KMS-11 (cell line): ENCODE measurements at regions not wholly inside any gene's neighbourhood (a gene's known extent, or its start where the extent isn't known, plus 50 kb on each side); places are given as distances from the start of the nearest gene placed in this dataset.

ENCODE experiments used
- H2AFZ ChIP-seq: fragments of 200-600 bp; sonication (generic); 2 replicates; pipeline ENCODE4 v1.6.1; 2016; ENCODE audit warnings: antibody characterized with exemption, mixed run types, low read depth
- H3K27ac ChIP-seq: fragments of 200-600 bp; sonication (generic); 2 replicates; pipeline ENCODE4 v1.6.1; 2016; ENCODE audit warnings: mild to moderate bottlenecking, mixed run types
- H3K27me3 ChIP-seq: fragments of 200-600 bp; sonication (generic); 2 replicates; pipeline ENCODE4 v1.6.1; 2017; ENCODE audit warnings: mild to moderate bottlenecking, low read depth, mixed run types, moderate library complexity; ENCODE audit not compliant: insufficient read depth
- H3K36me3 ChIP-seq: fragments of 200-600 bp; sonication (generic); 2 replicates; pipeline ENCODE4 v1.6.1; 2017; ENCODE audit warnings: mild to moderate bottlenecking, mixed run types; ENCODE audit not compliant: insufficient read depth
- H3K4me1 ChIP-seq: fragments of 200-600 bp; sonication (generic); 2 replicates; pipeline ENCODE4 v1.6.1; 2016; ENCODE audit warnings: mild to moderate bottlenecking, low read depth, mixed run types; ENCODE audit not compliant: poor library complexity, severe bottlenecking
- H3K4me2 ChIP-seq: fragments of 200-600 bp; sonication (generic); 2 replicates; pipeline ENCODE4 v1.7.0; 2016; ENCODE audit warnings: mild to moderate bottlenecking, mixed run types
- H3K4me3 ChIP-seq: fragments of 200-600 bp; sonication (generic); IDR thresholded peaks from 2 replicates; pipeline ENCODE4 v1.6.1; 2017; ENCODE audit warnings: low read depth, low read length, mixed read lengths; ENCODE audit not compliant: insufficient read depth
- H3K79me2 ChIP-seq: fragments of 200-600 bp; sonication (generic); 2 replicates; pipeline ENCODE4 v1.6.1; 2016; ENCODE audit warnings: low read depth, mixed run types; ENCODE audit not compliant: insufficient read depth
- H3K9ac ChIP-seq: fragments of 200-600 bp; sonication (generic); 2 replicates; pipeline ENCODE4 v1.6.1; 2016; ENCODE audit warnings: mild to moderate bottlenecking, mixed run types
- H4K20me1 ChIP-seq: fragments of 200-600 bp; sonication (generic); 2 replicates; pipeline ENCODE4 v1.6.1; 2016; ENCODE audit warnings: mild to moderate bottlenecking, mixed run types; ENCODE audit not compliant: insufficient read depth
- TF ChIP-seq, protein P1 (sequence below): fragments of 200-600 bp; sonication (generic); conservative IDR thresholded peaks from 2 replicates; pipeline ENCODE4 v1.6.1; 2017; ENCODE audit warnings: low read depth, mild to moderate bottlenecking, antibody characterized with exemption, low read length, moderate library complexity, mixed read lengths

DNA sequence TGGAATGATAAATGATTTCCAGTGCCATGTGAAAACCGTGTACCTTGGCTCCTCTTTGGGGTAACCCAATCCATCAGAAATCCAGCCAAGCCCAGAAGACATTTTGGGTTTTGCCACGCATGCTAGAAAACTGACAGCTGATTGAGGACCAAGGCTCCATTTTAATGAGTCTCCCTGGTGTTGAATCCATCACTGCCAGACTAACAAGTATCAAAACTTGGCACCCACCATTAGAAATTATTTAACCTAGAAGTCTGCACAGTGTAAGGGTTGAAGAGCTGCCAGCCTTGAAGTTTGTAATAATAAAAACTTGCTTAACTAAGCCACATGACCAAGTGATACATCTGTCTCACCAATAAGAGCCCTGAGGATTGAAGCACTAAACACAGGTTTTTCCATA lies 369.9 kb downstream of the DNAH5 start:
- no peaks in the 10 kb centered on the region for H3K4me1 ChIP-seq
- H2AFZ ChIP-seq: no peak overlapping the region
- H3K4me2 ChIP-seq: no peak overlapping the region
- TF ChIP-seq, protein P1, sequence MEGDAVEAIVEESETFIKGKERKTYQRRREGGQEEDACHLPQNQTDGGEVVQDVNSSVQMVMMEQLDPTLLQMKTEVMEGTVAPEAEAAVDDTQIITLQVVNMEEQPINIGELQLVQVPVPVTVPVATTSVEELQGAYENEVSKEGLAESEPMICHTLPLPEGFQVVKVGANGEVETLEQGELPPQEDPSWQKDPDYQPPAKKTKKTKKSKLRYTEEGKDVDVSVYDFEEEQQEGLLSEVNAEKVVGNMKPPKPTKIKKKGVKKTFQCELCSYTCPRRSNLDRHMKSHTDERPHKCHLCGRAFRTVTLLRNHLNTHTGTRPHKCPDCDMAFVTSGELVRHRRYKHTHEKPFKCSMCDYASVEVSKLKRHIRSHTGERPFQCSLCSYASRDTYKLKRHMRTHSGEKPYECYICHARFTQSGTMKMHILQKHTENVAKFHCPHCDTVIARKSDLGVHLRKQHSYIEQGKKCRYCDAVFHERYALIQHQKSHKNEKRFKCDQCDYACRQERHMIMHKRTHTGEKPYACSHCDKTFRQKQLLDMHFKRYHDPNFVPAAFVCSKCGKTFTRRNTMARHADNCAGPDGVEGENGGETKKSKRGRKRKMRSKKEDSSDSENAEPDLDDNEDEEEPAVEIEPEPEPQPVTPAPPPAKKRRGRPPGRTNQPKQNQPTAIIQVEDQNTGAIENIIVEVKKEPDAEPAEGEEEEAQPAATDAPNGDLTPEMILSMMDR: no peak
- H3K36me3 ChIP-seq: no peaks in the 10 kb centered on the region
- no peaks in the 10 kb centered on the region for H3K79me2 ChIP-seq
- no peak overlapping the region for H3K4me3 ChIP-seq
- no peaks in the 10 kb centered on the region for H4K20me1 ChIP-seq
- H3K9ac ChIP-seq: no peak overlapping the region
- no peak overlapping the region for H3K27ac ChIP-seq
- H3K27me3 ChIP-seq: no peaks in the 10 kb centered on the region

DNA sequence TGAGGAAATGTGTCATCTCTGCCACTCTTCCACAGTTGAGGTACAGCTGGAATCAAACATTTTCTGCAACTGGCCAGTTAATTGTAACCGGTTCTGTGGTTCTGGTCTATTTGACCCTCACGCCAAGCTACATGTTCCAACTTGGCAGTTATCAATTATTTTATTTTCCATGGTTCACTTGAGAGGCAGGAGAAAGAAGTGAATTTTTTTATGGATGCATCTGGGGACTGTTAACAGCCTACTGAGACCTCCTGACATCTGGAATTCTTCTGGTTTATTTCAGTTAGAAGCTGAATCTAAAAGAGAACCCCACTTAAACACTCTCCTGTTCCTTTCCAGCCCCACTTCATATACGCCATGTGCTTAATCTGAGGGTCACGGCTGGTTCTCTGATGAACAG lies 372.3 kb downstream of the DNAH5 start:
- Histone ChIP-seq H4K20me1 (no peaks in the 10 kb centered on the region), H3K4me2 (no peak overlapping the region), H3K4me3 (no peak overlapping the region), H3K79me2 (no peaks in the 10 kb centered on the region), H2AFZ (no peak overlapping the region), H3K9ac (no peak overlapping the region), H3K27ac (no peak overlapping the region), H3K4me1 (no peaks in the 10 kb centered on the region), H3K36me3 (no peaks in the 10 kb centered on the region), H3K27me3 (no peaks in the 10 kb centered on the region)
- TF ChIP-seq, protein P1: no peak

DNA sequence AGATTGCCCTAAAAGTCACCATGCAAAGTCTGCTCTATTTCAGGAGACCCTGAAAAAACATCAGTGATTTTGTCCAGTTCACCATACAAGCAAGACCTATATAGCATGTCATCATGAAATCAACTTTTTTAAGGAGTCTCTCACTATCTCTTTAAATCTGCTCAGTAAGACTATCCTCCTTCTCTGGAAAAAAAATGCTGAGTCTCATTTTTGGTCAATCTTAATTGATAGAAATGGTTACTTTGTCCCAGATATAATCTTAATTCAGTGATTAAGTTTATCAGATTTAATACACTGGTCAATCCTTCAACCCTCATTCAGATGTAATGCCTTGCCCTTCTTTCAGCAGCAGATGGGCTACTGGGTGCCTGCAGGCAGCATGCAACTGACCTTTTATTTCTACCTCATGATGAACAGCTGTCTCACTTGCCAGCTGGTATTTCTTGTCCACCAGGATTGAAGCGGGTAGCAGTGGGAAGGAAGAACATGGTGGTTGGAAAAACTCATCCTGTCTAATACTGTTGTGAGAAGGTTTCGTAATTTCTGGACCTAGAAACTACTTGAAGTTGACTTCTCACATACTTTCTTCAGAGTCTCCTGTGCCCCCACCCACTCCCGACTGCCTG lies 375.3 kb downstream of the DNAH5 start:
- Histone ChIP-seq H3K79me2 (no peaks in the 10 kb centered on the region), H2AFZ (no peak overlapping the region), H3K4me2 (no peak overlapping the region), H3K4me1 (no peaks in the 10 kb centered on the region), H4K20me1 (no peaks in the 10 kb centered on the region), H3K27me3 (no peaks in the 10 kb centered on the region), H3K4me3 (no peak overlapping the region), H3K9ac (no peak overlapping the region), H3K27ac (no peak overlapping the region), H3K36me3 (no peaks in the 10 kb centered on the region)
- TF ChIP-seq, protein P1: no peak

DNA sequence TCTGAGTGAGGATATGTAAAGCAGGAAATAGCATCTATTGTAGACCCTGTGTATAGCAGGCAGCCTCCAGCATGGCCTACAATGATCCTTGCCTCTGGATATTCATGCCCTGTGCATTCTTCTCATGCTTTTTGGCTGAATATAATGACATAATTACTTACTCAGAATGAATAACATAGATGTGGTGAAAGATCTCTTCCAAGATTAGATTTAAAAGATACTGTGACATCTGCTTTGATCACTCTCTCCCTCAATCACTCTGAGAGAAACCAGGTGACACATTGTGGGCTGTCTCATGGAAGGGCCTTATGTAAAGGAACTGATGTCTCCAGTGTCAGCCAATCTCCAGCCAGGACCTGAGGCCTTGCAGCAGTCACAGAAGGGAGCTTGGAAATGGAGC lies 376.7 kb downstream of the DNAH5 start:
- no peaks in the 10 kb centered on the region for H3K27me3 ChIP-seq
- no peak overlapping the region for H2AFZ ChIP-seq
- H3K4me3 ChIP-seq: no peak overlapping the region
- no peaks in the 10 kb centered on the region for H3K4me1 ChIP-seq
- H3K36me3 ChIP-seq: no peaks in the 10 kb centered on the region
- H3K27ac ChIP-seq: no peak overlapping the region
- no peak overlapping the region for H3K4me2 ChIP-seq
- H4K20me1 ChIP-seq: no peaks in the 10 kb centered on the region
- TF ChIP-seq, protein P1: no peak
- no peaks in the 10 kb centered on the region for H3K79me2 ChIP-seq
- H3K9ac ChIP-seq: no peak overlapping the region
